Amniotic stem cell (primary cell): ENCODE measurements at regions not wholly inside any gene's neighbourhood (a gene's known extent, or its start where the extent isn't known, plus 50 kb on each side); places are given as distances from the start of the nearest gene placed in this dataset.

Experiments
- DNase-seq: peaks from one replicate; lab custom pipeline; 2025; lab: John Stamatoyannopoulos, UW

GRCh38 chr9:14517154-14517906, 175.9 kb downstream of the ZDHHC21 start:
- DNase-seq = no peak

DNA sequence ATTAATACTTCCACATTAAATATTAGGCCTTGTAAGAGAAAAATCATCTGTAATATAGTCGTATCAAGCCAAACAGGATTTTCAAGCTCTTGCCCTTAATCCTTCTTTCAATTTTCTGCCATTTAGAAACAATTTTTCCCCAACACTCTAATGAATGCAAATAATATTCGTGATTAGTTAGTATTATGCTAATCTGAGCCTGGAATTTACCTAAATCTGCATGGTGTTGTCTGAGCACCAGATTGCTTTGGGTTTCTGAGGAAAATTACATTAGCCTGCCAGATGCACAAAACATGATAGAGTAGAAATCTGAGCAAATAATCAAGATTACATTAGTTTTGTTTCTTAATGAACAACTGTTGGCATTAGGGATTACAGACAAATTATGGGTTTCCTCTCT, 176.6 kb downstream of the ZDHHC21 start:
- DNase-seq = no peak

GRCh38 chr9:14515571-14516198, 177.5 kb downstream of the ZDHHC21 start:
- no peak for DNase-seq

GRCh38 chr9:14515049-14515448, 178.2 kb downstream of the ZDHHC21 start:
- DNase-seq = no peak

- DNase-seq = no peak
Measured at GRCh38 chr9:14512942-14513341, 180.3 kb downstream of the ZDHHC21 start.

GRCh38 chr9:14511452-14511851, 181.8 kb downstream of the ZDHHC21 start:
- DNase-seq = no peak

- DNase-seq = no peak
Measured at GRCh38 chr9:14508884-14509283, 184.3 kb downstream of the ZDHHC21 start.

DNA sequence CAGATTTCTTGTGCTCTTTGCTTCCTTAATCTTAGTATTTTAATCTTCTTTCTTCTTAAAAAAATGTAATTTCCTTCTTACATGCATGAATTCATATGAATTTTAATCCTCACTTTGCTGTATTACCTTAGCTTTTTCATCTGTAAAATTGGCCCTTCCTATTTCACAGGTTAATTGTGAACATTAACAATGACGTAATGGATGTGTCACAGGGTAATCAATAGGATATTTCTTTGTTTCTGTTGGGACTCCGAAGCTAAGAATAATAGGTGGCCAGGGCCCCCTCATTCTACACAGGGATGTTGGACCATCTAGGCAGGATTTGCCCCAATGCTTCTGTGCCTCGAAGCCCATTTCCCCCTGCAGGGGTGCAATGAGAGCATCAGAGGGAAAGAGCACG, 187.4 kb upstream of the NFIB start:
- DNase-seq = no peak

- no peak for DNase-seq
Measured at GRCh38 chr9:14500705-14501104, 186.8 kb upstream of the NFIB start.

- no peak for DNase-seq
Measured at GRCh38 chr9:14499976-14500375, 186.0 kb upstream of the NFIB start.

GRCh38 chr9:14498824-14499223, 184.9 kb upstream of the NFIB start:
- no peak for DNase-seq

DNA sequence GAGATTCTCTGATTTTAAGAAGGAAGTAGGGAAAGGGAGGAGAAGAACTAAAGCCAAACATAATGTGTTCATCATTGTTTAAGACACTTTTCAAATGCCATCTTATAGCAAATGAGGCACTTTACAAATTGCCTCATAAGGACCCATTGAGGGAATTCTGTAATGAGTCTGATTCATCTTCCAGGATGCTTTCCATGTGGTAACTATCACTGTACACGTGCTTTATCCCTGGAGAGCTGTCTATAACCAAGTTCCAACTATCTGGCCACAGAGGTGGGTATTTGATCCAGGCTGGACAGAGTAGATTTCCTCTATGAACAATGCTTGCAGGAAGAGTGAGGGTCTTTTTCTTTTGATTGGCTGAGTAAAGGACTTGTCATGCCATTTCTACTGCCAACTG, 183.5 kb upstream of the NFIB start:
- no peak for DNase-seq

GRCh38 chr9:14488421-14489190, 174.7 kb upstream of the NFIB start:
- no peak for DNase-seq

- DNase-seq = no peak
Measured at GRCh38 chr9:14487547-14488185, 173.7 kb upstream of the NFIB start.

- no peak for DNase-seq
Measured at GRCh38 chr9:14485366-14485765, 171.4 kb upstream of the NFIB start.

GRCh38 chr9:14482856-14483255, 168.9 kb upstream of the NFIB start:
- no peak for DNase-seq

DNA sequence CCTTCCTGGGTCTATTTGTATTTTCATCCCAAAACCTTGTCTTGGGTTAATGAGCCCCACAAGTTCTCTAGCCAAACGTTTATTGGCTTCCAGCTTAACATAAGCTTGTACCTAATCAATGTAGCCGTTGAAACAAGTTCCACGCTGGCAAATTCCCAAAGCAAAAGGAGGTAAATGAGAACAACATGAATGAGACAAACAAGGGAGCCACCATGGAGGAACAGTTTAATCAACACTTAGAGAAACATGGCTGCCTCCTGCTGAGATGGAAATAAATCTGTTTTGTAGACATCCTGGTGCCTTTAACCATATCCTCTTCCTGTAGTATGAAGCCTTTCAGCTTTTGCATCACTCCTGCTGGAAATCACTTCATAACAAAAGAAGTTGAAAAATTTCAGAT, 166.6 kb upstream of the NFIB start:
- DNase-seq = no peak

DNA sequence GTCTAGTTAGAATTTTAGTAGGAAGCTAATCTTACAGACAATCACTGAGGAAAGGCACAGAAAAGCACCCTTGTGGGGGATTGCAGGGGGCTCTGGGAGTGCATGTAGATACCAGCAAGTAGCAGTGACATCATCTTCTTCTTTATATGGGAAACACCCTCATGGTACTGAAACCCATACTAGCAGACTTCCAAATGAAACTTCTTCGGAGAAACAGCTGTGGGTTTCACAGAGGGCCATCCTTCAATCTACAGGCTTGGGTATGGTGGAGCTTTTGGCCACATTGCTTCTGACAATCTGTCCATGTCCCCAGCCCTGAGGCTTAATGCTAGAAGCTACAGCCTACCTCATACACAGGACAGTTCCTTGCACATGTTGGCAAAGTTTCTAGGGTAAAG, 165.2 kb upstream of the NFIB start:
- DNase-seq = no peak

GRCh38 chr9:14478175-14479162, 164.5 kb upstream of the NFIB start:
- DNase-seq = no peak

DNA sequence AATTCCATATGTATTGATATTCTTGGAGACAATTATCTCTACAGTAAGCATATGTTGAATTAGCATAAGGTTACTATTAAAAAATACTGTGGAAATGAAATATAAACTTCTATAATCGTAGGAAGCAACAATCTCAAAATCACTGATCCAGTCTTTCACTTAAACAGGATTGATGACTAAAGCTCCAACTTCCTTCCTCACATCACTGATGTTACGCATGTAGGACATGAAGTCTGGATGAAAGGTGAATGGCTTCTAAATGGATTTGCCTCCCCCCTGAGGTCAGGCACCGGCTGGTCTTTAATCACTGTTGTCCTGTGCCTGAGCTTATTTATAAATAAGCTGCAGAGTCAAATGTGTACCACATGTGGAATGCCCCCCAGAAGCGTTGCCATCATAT, 157.1 kb upstream of the NFIB start:
- DNase-seq = no peak

DNA sequence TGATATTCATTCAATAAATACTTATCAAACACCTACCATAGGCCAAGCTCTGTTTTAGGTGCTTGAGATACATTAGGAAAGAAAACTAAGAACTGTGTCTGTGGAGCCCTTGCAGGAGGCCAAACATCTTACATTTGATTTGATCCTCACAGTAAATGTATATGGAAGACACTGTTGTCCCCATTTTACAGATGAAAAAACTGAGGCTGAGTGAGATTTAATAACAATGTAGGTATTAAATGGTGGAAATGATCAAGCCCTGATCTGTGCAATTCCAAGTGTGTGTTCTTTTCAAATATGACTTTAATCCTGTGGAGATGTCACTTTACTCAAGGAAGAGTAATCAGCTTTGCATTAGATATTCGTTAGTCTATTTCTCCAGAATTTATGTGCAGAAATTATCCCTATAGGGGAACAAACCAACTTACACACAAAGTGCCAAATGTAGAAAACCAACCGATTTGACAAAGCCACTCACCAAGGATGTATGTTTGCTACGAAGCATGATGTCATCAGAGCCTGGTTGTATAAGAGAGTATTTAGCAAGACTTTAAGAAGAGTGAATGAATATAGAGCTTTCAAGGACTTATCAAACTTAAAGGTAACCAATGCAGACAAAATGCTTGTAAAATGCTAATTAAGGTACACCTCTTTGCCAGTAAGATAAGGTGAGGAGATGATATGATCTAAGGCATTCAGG, 153.9 kb upstream of the NFIB start:
- DNase-seq = no peak
